PC-9 (cell line): ENCODE measurements at regions not wholly inside any gene's neighbourhood (a gene's known extent, or its start where the extent isn't known, plus 50 kb on each side); places are given as distances from the start of the nearest gene placed in this dataset.
"Not testable (repeated sequence)": the region's sequence is repeated elsewhere in the genome, so short reads cannot be mapped to it uniquely, and the experiment has no call there.

ENCODE experiments used
- BruUV-seq: library from RNA; stranded (reverse); fragments of 400-500 nt; replicated peaks from 2 replicates; lab custom pipeline; 2021; lab: Mats Ljungman, UMichigan
- CTCF ChIA-PET: fragments of 300-600 bp; sonication (Branson Sonifier 250); formaldehyde crosslinking; loops from one replicate; lab custom pipeline; 2022; ENCODE audit warnings: antibody characterized with exemption; lab: Charles Lee
- POLR2A ChIA-PET: fragments of 300-600 bp; sonication (Branson Sonifier 250); formaldehyde crosslinking; loops from one replicate; lab custom pipeline; 2022; ENCODE audit warnings: antibody characterized with exemption; ENCODE audit not compliant: unreplicated experiment; lab: Charles Lee
- DNase-seq, 2 experiments: peaks; one replicate each; pipeline versions ENCODE4 v3.0.0 to v3.0.0-alpha.2; 2015 to 2022; ENCODE audit warnings: mixed read lengths in 1 of 2
- H2AFZ ChIP-seq: fragments of 200-600 bp; sonication (generic); 2 replicates; pipeline ENCODE4 v1.8.1; 2017; ENCODE audit warnings: antibody characterized with exemption
- H3F3A ChIP-seq: fragments of 200-600 bp; sonication (generic); 2 replicates; pipeline ENCODE4 v1.8.1; 2017; ENCODE audit warnings: antibody characterized with exemption, mild to moderate bottlenecking, low read depth; ENCODE audit not compliant: insufficient read depth
- H3K27ac ChIP-seq: fragments of 200-600 bp; sonication (generic); 2 replicates; pipeline ENCODE4 v1.6.1; 2016; ENCODE audit warnings: mixed run types
- H3K27me3 ChIP-seq: fragments of 200-600 bp; sonication (generic); 2 replicates; pipeline ENCODE4 v1.6.1; 2016; ENCODE audit warnings: low read depth, mixed run types; ENCODE audit not compliant: insufficient read depth
- H3K36me3 ChIP-seq: fragments of 200-600 bp; sonication (generic); 2 replicates; pipeline ENCODE4 v1.6.1; 2016; ENCODE audit warnings: low read depth, mixed run types
- H3K4me1 ChIP-seq: fragments of 200-600 bp; sonication (generic); replicated peaks from 2 replicates; pipeline ENCODE4 v1.6.1; 2016; ENCODE audit warnings: mixed run types; ENCODE audit not compliant: insufficient read depth
- H3K4me2 ChIP-seq: fragments of 200-600 bp; sonication (generic); 2 replicates; pipeline ENCODE4 v1.6.1; 2017; ENCODE audit warnings: mixed run types
- H3K4me3 ChIP-seq: fragments of 200-600 bp; sonication (generic); 2 replicates; pipeline ENCODE4 v1.6.1; 2016; ENCODE audit warnings: mixed run types
- H3K79me2 ChIP-seq: fragments of 200-600 bp; sonication (generic); 2 replicates; pipeline ENCODE4 v1.6.1; 2017; ENCODE audit warnings: low read depth, mixed run types
- H3K9me2 ChIP-seq: fragments of 200-600 bp; sonication (generic); 2 replicates; pipeline ENCODE4 v1.8.1; 2017; ENCODE audit warnings: mild to moderate bottlenecking; ENCODE audit not compliant: insufficient read depth
- H3K9me3 ChIP-seq: fragments of 200-600 bp; sonication (generic); 2 replicates; pipeline ENCODE4 v1.8.1; 2016; ENCODE audit warnings: low read depth; ENCODE audit not compliant: insufficient read depth
- H4K20me1 ChIP-seq: fragments of 200-600 bp; sonication (generic); 2 replicates; pipeline ENCODE4 v1.8.1; 2017; ENCODE audit not compliant: insufficient read depth
- CTCF ChIP-seq: fragments of 200-600 bp; sonication (generic); conservative IDR thresholded peaks from 2 replicates; pipeline ENCODE4 v1.6.1; 2017; ENCODE audit warnings: mixed run types, antibody characterized with exemption, mild to moderate bottlenecking, moderate library complexity
- EZH2 ChIP-seq: fragments of 200-600 bp; sonication (generic); IDR thresholded peaks from 2 replicates; pipeline ENCODE4 v1.8.0; 2017; ENCODE audit warnings: antibody characterized with exemption, low read depth
- intact Hi-C: fragments of 100-400 bp; cut with micrococcal nuclease; formaldehyde crosslinking; loops from one replicate; pipeline ENCODE4 v1.10.0; 2022; ENCODE audit not compliant: unreplicated experiment

DNA sequence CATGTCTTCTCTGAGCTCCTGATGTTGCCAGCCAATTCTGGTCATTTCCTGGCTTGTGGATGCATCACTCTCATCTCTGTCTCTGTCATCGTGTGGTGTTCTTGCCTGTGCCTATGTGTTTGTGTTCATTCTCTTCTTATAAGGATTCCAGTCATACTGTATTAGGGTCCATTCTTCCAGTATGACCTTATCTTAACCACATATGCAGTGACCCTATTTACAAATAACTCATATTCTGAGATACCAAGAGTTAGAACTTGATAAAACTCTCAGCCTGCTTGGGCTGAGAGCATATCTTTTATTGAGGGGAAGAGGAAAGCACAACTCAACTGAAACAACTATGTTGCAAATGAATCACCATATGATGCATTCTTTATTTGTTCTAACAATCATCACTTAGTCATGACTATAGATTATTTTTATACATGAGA is 189.0 kb upstream of the ANXA10 start:
- no peaks in the 10 kb centered on the region for H4K20me1 ChIP-seq
- no peak overlapping the region for H2AFZ ChIP-seq
- intact Hi-C loops = no loop called here
- no peak for DNase-seq
- H3K4me1 ChIP-seq = no peaks in the 10 kb centered on the region
- no peak overlapping the region for H3K4me3 ChIP-seq
- 0 out of 2 replicates have a peak overlapping the region, but pooled peaks have one; percentile 2 for H3K4me2 ChIP-seq
- no peaks in the 10 kb centered on the region for H3K27me3 ChIP-seq
- no TSS peak for BruUV-seq
- no peaks in the 10 kb centered on the region for H3F3A ChIP-seq
- no peak overlapping the region for H3K27ac ChIP-seq
- ChIA-PET CTCF (no interaction called here), POLR2A (no interaction called here)
- H3K9me3 ChIP-seq = no peaks in the 10 kb centered on the region
- no peaks in the 10 kb centered on the region for H3K36me3 ChIP-seq
- no peaks in the 10 kb centered on the region for H3K9me2 ChIP-seq
- no peaks in the 10 kb centered on the region for H3K79me2 ChIP-seq
- no peak for TF ChIP-seq EZH2

GRCh38 chr4:167906851-167907250 is 185.5 kb upstream of the ANXA10 start:
- POLR2A ChIA-PET = no interaction called here
- no peaks in the 10 kb centered on the region for H3F3A ChIP-seq

DNA sequence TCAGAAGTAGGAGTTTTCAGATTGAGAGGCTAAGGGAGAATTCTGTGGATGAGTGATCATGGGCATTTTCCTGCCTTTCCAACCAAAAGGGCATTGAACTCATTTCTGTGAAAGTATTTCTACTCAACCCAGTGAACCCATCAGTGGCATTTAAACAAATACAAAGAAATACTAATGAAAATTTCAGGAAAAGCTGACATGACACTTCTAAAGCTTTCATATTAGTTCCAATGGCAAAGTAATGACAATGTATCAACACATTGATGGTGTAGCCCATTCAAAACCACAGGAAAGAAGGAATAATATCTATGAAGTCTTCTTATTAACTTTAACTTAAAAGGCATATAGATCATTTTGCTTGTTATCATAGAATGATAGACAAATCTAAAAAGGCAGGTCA is 183.5 kb upstream of the ANXA10 start:
- no peaks in the 10 kb centered on the region for H3K4me1 ChIP-seq
- no peak for DNase-seq
- ChIA-PET POLR2A (no interaction called here), CTCF (no interaction called here)
- H3K4me3 ChIP-seq = no peak overlapping the region
- no peak overlapping the region for H2AFZ ChIP-seq
- no peak overlapping the region for H3K4me2 ChIP-seq
- H3K79me2 ChIP-seq = no peaks in the 10 kb centered on the region
- H3K27ac ChIP-seq = no peak overlapping the region
- no peaks in the 10 kb centered on the region for H3F3A ChIP-seq
- no peaks in the 10 kb centered on the region for H3K9me3 ChIP-seq
- no peak for TF ChIP-seq CTCF
- H3K9me2 ChIP-seq = no peaks in the 10 kb centered on the region
- no peaks in the 10 kb centered on the region for H3K27me3 ChIP-seq
- no TSS peak for BruUV-seq
- H4K20me1 ChIP-seq = no peaks in the 10 kb centered on the region
- no peaks in the 10 kb centered on the region for H3K36me3 ChIP-seq
- intact Hi-C loops = no loop called here

More at GRCh38 chr4:167906851-167907250, 185.5 kb upstream of the ANXA10 start:
- Histone ChIP-seq H2AFZ (no peak overlapping the region), H3K9me3 (no peaks in the 10 kb centered on the region), H3K27ac (no peak overlapping the region), H4K20me1 (no peaks in the 10 kb centered on the region), H3K79me2 (no peaks in the 10 kb centered on the region), H3K4me1 (no peaks in the 10 kb centered on the region), H3K4me2 (no peak overlapping the region), H3K36me3 (no peaks in the 10 kb centered on the region), H3K9me2 (no peaks in the 10 kb centered on the region), H3K27me3 (no peaks in the 10 kb centered on the region), H3K4me3 (no peak overlapping the region)
- TF ChIP-seq EZH2 = no peak
- intact Hi-C loops = no loop called here
- DNase-seq = no peak
- BruUV-seq = no TSS peak
- CTCF ChIA-PET = no interaction called here

DNA sequence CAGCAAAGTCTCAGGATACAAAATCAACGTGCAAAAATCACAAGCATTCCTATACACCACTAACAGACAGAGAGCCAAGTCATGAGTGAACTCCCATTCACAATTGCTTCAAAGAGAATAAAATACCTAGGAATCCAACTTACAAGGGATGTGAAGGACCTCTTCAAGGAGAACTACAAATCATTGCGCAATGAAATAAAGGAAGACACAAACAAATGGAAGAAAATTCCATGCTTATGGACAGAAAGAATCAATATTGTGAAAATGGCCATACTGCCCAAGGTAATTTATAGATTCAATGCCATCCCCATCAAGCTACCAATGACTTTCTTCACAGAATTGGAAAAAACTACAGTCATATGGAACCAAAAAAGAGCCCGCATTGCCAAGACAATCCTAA is 179.8 kb upstream of the ANXA10 start:
- H3K9me3 ChIP-seq, H3K79me2 ChIP-seq, CTCF ChIA-PET, DNase-seq, H3K27me3 ChIP-seq, intact Hi-C loops, BruUV-seq, H3K36me3 ChIP-seq, H3K27ac ChIP-seq, H3K4me3 ChIP-seq, H2AFZ ChIP-seq, H3K9me2 ChIP-seq, H3K4me1 ChIP-seq, H3K4me2 ChIP-seq, POLR2A ChIA-PET, H4K20me1 ChIP-seq, H3F3A ChIP-seq: not testable (repeated sequence)
